ENCODE measurements at regions not wholly inside any gene's neighbourhood (a gene's known extent, or its start where the extent isn't known, plus 50 kb on each side); places are given as distances from the start of the nearest gene placed in this dataset.

DNA sequence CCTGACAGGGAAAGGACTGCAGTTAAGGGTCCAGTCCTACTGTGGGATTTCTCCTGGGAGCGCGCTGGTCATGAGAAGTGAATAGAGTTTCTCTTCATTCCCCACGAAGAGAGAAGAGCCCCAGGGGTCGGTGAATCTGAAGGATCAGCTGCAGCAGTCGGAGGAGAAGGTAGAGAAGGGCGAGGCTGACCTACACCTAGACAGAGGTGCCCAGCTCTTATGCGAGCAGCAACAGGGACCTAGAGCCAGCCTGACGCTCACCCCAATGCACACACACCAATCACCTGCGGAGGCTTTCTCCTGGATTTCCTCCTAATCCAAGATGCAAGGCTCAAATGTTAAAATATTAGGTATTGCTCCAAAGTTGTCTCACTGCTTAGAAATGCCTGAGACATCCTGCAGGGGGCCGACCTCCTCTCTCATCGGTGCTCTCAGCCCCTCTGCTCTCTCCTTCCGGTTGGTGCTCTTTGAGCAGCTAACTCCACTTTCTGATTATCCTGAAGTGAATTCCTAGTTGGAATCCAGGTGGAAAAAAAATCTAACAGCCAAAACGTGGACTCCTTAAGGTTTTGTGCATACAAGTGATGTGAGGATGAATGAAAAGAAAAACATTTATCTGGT is 176.4 kb downstream of the AHR start:
- H3K36me3 ChIP-seq: no peaks in the 10 kb centered on the region
- no peaks in the 10 kb centered on the region for H3K9me3 ChIP-seq
- no peak overlapping the region for H3K27ac ChIP-seq
- no peaks in the 10 kb centered on the region for H3K27me3 ChIP-seq
- no peak overlapping the region for H3K4me3 ChIP-seq
- no peak for DNase-seq (ENCODE audit: low spot score in 2 of 2)
- peaks cover 0 to 11% (median 3%) of the 10 kb centered on the region in 4 donors for H3K4me1 ChIP-seq
- WGBS, 2 donors: 87 to 89% methylated on average over 13 of the region's 13 CpGs
- TF ChIP-seq, protein P1, sequence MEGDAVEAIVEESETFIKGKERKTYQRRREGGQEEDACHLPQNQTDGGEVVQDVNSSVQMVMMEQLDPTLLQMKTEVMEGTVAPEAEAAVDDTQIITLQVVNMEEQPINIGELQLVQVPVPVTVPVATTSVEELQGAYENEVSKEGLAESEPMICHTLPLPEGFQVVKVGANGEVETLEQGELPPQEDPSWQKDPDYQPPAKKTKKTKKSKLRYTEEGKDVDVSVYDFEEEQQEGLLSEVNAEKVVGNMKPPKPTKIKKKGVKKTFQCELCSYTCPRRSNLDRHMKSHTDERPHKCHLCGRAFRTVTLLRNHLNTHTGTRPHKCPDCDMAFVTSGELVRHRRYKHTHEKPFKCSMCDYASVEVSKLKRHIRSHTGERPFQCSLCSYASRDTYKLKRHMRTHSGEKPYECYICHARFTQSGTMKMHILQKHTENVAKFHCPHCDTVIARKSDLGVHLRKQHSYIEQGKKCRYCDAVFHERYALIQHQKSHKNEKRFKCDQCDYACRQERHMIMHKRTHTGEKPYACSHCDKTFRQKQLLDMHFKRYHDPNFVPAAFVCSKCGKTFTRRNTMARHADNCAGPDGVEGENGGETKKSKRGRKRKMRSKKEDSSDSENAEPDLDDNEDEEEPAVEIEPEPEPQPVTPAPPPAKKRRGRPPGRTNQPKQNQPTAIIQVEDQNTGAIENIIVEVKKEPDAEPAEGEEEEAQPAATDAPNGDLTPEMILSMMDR (IDR thresholded peaks at IDR 0.05): no peak
- TF ChIP-seq EP300 (IDR thresholded peaks at IDR 0.05) (no peak), POLR2A (IDR thresholded peaks at IDR 0.05) (no peak)

DNA sequence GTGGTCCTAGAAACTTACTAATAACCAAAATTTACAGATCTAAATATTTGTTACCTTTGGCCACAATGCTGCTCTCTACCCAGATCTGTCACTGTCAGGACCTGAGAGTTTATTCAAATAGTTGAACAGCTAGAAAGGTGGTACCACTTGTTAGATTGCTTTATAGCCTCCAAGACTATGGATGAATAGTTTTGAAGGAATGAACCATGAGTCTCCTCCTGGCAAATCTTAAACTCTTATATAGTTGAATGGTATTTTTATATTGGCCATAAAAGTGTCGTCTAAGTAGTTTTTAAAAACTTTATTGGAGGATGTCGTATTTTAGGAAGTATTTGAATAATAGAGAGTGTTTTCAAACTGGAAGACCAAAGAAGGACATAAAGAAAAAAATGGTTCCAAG is 178.7 kb downstream of the AHR start:
- TF ChIP-seq EP300 (IDR thresholded peaks at IDR 0.05) (no peak), POLR2A (IDR thresholded peaks at IDR 0.05) (no peak)
- TF ChIP-seq, protein P1 (IDR thresholded peaks at IDR 0.05): no peak
- Histone ChIP-seq H3K36me3 (no peaks in the 10 kb centered on the region), H3K27me3 (no peaks in the 10 kb centered on the region), H3K27ac (peak overlapping the region; percentile 11 to 85 (median 51)), H3K4me3 (no peak overlapping the region), H3K9me3 (no peaks in the 10 kb centered on the region), H3K4me1 (peaks cover 0 to 25% (median 11%) of the 10 kb centered on the region in 4 donors)
- WGBS, 2 donors: 54 to 60% methylated on average over 2 of the region's 2 CpGs
- DNase-seq (ENCODE audit: low spot score in 2 of 2): no peak

DNA sequence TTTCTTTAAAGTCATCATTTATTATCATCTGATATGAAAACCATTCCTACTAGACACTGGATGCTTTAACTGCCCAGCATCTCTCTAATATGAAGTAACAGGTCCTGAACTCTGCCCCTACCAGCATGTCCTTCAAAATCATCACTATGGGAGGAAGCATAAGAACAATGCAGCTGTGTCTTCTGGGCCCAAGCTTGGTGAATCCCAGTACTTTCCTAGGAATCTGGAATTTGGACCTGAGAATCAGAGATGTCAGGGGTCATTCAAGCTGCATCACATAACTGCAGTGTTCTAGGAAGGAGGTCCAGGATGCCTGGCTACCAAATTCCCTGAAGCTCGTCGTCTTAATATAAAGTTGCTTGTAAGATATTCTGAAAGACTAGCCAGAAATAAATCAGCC is 182.7 kb downstream of the AHR start:
- Histone ChIP-seq H3K9me3 (no peaks in the 10 kb centered on the region), H3K27me3 (no peaks in the 10 kb centered on the region), H3K4me3 (no peak overlapping the region), H3K27ac (peak overlapping the region; percentile 32 to 85 (median 60)), H3K36me3 (no peaks in the 10 kb centered on the region), H3K4me1 (peaks cover 0 to 25% (median 11%) of the 10 kb centered on the region in 4 donors)
- 37 to 48% methylated on average over 2 of the region's 2 CpGs for WGBS, 2 donors
- no peak for DNase-seq (ENCODE audit: low spot score in 2 of 2)
- TF ChIP-seq EP300 (IDR thresholded peaks at IDR 0.05) (no peak), POLR2A (IDR thresholded peaks at IDR 0.05) (no peak)
- TF ChIP-seq, protein P1 (IDR thresholded peaks at IDR 0.05): no peak

DNA sequence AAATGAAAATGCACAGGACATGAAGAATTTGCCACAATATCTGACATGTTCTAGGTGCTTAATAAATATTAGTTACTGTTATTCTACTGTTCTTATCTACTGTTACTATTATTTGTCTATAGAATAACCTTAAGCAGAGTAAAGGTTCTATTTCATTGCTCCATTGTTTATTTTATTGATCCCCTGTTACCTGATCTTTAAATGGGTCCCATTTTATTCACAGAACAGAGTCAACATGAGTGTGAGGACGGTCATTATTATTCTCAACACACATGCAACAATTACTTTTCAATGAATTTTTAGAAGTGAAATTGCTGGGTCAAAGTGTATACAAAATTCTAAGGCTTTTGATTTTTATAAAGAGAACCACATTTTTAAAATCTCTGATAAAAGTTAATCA is 186.9 kb downstream of the AHR start:
- H3K27ac ChIP-seq: no peak overlapping the region
- WGBS, 2 donors: 93 to 96% methylated on average over 1 of the region's 1 CpG
- H3K36me3 ChIP-seq: no peaks in the 10 kb centered on the region
- TF ChIP-seq POLR2A (IDR thresholded peaks at IDR 0.05): no peak
- TF ChIP-seq, protein P1 (IDR thresholded peaks at IDR 0.05): no peak
- TF ChIP-seq EP300 (IDR thresholded peaks at IDR 0.05): no peak
- H3K4me3 ChIP-seq: no peak overlapping the region
- no peak for DNase-seq (ENCODE audit: low spot score in 2 of 2)
- H3K27me3 ChIP-seq: no peaks in the 10 kb centered on the region
- H3K4me1 ChIP-seq: peaks cover 0 to 16% (median 6%) of the 10 kb centered on the region in 4 donors
- H3K9me3 ChIP-seq: no peaks in the 10 kb centered on the region

DNA sequence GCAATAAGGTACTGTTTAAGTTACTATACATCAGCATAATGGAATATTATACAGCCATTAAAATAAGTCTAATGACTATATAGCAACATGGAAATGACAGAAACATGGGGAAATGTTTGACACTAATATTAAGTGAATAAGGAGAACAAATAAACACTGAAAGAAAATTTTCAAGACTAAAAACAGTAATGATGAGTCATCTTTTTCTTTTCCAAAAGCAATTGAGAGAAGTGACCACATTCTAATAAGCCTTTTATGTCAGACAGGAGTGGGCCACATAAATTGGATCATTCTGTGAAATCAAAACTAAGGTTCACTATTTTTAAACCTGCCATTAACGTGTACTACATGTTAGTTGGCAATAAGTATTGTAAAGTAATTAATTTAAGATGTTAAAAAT is 187.5 kb downstream of the AHR start:
- Histone ChIP-seq H3K9me3 (no peaks in the 10 kb centered on the region), H3K27me3 (no peaks in the 10 kb centered on the region), H3K36me3 (no peaks in the 10 kb centered on the region), H3K4me1 (peaks cover 0 to 13% (median 6%) of the 10 kb centered on the region in 4 donors), H3K27ac (no peak overlapping the region), H3K4me3 (no peak overlapping the region)
- TF ChIP-seq, protein P1 (IDR thresholded peaks at IDR 0.05): no peak
- TF ChIP-seq EP300 (IDR thresholded peaks at IDR 0.05) (no peak), POLR2A (IDR thresholded peaks at IDR 0.05) (no peak)
- no peak for DNase-seq (ENCODE audit: low spot score in 2 of 2)
- 78 to 80% methylated on average over 1 of the region's 1 CpG for WGBS, 2 donors

Measured in tibial nerve (tissue), 4 donors.